Pons (tissue), 1 donor: ENCODE measurements at regions not wholly inside any gene's neighbourhood (a gene's known extent, or its start where the extent isn't known, plus 50 kb on each side); places are given as distances from the start of the nearest gene placed in this dataset.
A peak's percentile ranks its signal among the peaks of the same experiment; 100 is the strongest.

Experiments used
- DNase-seq: peaks from one replicate; pipeline ENCODE4 v3.0.0-alpha.2; 2016; ENCODE audit warnings: low spot score

- DNase-seq: peak; percentile 25
These were observed 380.5 kb upstream of the IGFBP7 start for GRCh38 chr4:57490520-57491255.

DNA sequence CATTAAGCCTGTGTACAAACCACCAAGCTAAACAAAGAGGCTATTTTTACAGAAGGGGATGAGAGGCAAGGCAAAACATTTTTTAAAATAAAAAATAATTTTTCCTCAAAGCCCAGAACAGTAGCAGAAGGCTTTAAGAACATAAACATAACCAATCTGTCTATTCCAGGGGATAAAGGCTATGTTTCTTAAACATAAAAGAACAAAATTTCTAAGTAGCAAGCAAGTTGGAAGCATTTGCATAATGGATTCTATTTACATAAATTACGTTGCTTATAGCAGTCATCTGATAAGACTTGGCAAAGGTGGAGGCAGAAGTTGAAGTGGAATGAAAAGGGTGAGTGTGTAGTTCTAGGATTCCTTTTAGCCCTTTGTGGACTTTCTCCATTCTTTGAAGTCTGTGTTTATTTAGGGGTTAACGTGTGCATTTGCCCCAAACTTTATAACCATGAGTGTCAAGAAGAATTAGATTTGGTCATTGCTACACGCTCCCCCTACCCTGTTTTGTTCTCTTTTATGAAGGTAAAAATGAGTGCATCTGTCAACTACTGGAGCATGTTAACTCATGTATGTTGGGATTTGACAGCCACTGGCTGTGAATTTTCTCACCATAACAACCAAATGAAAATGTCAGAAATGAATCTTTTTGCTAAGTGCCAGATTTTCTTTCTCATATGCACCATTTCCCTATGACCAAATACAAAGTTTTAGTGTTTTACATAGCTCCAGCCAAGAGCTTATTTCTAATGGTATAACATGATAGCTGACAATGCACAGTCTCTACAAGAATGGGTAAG lies 378.4 kb upstream of the IGFBP7 start:
- DNase-seq: no peak

GRCh38 chr4:57475424-57475823 lies 365.2 kb upstream of the IGFBP7 start:
- no peak for DNase-seq

DNA sequence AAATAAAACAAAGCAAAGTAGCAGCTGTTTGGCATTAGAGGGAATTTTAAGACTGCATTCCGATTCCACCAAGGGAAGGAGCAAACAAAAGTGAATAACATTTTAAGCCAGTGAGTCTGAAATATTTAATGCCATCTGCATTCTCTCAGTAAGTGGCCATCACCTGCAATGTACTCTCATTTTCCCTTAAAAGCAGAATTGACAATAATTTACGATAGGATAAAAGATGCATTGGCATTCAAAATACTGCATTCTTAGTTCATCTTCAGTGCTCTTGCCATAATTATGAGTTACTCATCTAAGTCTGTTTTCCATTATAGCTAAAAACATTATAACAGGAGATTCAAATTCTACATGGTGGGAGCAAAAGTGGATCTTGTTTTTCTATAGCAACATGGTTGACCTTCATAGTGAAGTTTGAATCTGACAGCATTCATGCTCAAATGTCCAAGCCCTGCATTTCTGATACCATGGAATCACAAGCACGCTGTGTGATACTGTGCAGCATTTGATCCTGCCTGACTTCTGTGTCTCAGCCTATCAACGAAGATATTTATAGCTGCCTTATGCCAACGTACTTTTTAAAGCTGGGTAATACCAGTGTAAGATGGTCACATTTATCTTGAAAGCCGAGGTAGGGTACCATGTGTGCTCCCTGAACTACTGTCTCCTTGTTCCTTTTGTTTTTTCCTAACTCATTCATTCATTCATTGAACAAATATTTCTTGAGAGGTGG lies 355.3 kb upstream of the IGFBP7 start:
- no peak for DNase-seq

GRCh38 chr4:57462843-57463242 lies 352.7 kb upstream of the IGFBP7 start:
- no peak for DNase-seq

GRCh38 chr4:57460967-57461366 lies 350.8 kb upstream of the IGFBP7 start:
- no peak for DNase-seq

DNA sequence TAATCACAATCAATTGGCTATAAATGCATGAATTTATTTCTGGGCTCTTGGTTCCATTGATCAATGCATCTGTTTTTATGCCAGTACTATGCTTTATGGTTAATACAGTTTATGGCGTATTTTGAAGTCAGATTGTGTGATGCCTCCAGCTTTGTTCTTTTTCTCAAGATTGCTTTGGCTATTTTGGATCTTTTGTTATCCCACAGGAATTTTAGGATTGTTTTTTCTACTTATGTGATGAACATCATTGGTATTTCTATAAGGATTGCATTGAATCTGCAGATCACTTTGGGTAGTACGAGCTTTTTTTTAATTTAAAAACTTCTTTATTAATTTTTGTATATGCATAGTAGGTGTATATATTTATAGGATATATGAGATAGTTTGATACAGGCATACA lies 338.7 kb upstream of the IGFBP7 start:
- no peak for DNase-seq

DNA sequence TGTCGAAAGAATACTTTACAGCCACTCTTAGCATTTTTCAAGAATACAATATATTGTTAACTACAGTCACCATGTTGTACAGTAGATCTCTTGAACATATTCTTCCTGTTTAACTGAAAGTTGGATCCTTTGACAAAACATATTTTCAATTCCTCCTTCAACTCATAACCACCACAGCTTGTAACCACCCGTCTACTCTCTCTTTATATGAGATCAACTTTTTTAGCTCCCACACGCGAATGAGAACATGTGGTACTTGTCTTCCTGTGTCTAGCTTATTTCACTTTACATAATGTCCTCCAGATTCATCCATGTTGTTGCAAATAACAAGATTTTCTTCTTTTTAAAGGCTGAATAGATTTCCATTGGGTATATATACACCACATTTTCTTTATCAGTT lies 338.3 kb upstream of the IGFBP7 start:
- DNase-seq: no peak

- DNase-seq: no peak
These were observed 336.1 kb upstream of the IGFBP7 start for GRCh38 chr4:57446266-57446665.

GRCh38 chr4:57445686-57446085 lies 335.5 kb upstream of the IGFBP7 start:
- DNase-seq: no peak

GRCh38 chr4:57444671-57445070 lies 334.5 kb upstream of the IGFBP7 start:
- no peak for DNase-seq

DNA sequence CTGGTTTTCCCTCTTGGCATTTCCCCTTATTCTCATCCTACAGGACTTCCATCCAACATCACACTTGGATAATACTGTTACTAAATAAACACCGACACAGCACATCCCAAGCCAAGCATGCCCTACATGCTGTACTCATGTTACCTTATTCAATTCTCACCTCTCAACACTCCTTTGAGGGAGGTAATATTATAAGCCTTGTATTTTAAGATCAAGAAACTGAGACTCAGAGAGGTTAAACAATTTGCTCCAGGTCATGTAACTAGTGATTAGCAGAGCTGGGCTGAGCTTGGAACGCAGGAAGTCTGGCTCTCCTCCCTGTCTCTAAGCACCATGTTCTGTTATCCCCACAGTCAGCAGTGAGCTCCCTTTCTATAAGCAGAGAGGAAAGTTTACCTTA lies 333.6 kb upstream of the IGFBP7 start:
- DNase-seq: no peak

DNA sequence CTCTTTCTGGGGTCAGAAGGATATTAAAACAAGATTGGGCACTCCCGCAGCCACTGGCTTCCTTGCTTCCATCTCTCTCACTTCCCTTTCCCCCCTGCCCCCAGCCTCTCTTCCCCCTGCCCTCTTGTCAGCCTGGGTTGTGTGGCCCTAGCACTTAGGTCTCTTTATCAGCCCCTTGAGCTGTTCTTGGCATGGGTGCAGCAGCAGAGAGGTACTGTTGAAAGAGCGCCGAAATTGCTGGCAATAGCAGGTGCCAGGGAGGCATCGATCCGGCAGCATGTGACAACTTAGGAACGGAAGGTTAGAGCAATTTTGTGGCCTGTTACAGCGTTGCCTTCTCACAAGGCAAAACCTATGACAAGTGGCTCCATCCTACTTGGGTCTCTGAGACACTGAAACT lies 333.1 kb upstream of the IGFBP7 start:
- no peak for DNase-seq

- DNase-seq: peak; percentile 63
These were observed 332.7 kb upstream of the IGFBP7 start for GRCh38 chr4:57442831-57443291.

- no peak for DNase-seq
These were observed 332.1 kb upstream of the IGFBP7 start for GRCh38 chr4:57442241-57442640.

- DNase-seq: no peak
These were observed 327.5 kb upstream of the IGFBP7 start for GRCh38 chr4:57437649-57438048.

- no peak for DNase-seq
These were observed 325.1 kb upstream of the IGFBP7 start for GRCh38 chr4:57435300-57435699.

DNA sequence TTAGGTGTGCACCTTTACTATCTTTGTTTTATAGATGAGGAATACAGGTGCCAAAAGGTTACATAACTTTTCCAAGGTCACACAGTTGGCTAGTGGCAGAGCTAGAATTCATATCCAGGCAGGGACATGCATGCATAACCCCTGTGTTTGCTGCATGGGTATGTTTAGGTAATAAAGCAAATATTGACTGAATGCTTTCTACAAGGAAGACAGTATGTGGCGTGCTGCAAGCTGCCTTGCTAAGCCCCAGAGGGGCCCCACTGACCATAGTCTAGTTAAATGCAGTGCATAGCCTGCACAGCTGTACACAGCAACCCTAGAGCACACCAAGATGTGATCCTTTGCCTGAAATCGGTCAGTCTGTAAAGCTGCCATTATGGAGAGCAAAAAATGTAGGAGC lies 320.5 kb upstream of the IGFBP7 start:
- DNase-seq: no peak

GRCh38 chr4:57426779-57427395 lies 316.7 kb upstream of the IGFBP7 start:
- peak; percentile 83 for DNase-seq

DNA sequence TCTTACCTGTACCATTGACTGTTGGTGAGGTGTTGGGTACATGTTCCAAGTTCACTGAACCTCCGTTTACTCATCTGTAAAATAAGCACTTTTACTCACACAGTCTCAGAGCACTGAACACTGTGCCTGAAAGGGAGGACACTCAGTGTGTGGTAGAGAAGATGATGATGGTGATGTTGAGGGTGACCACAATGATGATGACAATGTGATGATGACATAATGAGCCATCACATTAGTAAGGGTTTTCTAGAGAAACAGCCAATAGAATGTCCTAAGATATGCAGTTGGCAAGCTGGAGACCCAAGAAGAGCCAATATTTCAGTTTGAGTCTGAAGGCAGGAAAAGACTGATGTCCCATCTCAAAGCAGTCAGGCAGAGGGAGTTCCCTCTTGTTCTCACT lies 315.4 kb upstream of the IGFBP7 start:
- no peak for DNase-seq

DNA sequence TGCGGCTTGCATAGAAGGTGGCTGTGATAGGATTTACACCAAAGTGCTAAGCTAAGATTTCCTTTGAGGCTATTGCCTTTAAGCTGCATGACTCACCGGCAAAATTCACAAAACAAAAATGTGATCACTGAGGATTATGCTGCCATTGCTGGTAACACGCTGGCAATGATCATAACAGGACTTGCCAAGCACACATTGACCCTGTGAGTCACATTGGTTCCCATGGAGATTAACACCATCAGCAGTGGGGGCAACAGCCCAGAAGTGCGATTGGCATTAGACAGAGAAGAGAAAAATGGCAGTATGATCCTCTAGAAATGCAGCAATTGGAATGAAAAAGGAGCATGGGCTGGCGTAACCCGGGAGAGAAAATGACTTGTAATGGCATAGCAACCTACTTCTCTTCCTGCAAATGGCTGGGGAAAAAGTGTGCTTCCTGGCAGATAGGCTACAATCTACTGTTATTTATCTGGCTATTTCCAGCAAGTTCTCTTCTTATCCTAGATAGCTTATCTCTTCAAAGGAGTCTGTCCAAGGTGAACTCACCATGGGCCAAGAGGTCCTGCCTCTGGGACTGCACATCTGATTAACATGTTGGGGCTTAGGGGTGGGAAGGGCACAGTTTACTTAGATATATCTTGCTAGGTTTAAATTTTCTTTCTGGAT lies 314.2 kb upstream of the IGFBP7 start:
- peak; percentile 30 for DNase-seq

DNA sequence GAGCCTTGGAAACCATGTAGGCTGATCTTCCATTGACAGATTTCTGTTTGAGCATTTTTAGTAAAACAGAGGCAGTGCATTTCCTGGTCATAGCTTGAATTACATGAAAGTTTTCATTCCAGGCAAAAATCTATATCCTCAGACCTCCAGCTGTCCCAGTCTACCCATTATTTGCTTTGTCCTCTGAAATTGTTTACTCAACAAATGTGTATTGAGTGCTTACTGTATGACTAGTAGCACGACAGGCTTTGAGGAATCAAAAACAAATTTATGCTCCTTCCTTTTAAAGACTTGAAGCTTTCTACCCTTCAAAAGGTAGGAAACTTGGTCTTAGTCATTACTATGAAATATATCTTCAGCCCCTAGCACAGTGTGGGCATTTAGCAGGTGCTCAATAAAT lies 307.9 kb upstream of the IGFBP7 start:
- no peak for DNase-seq
